ENCODE measurements at regions not wholly inside any gene's neighbourhood (a gene's known extent, or its start where the extent isn't known, plus 50 kb on each side); places are given as distances from the start of the nearest gene placed in this dataset.

GRCh38 chr6:121848523-121849255 lies 413.2 kb downstream of the GJA1 start:
- H3K27ac ChIP-seq: no peak overlapping the region
- no peaks in the 10 kb centered on the region for H3K4me1 ChIP-seq
- intact Hi-C loops (cut with DNase I; ENCODE audit: low total_unique reads): no loop called here
- H3K27me3 ChIP-seq: no peaks in the 10 kb centered on the region
- no peak overlapping the region for H3K4me3 ChIP-seq
- TF ChIP-seq EP300 (IDR thresholded peaks at IDR 0.05): no peak
- TF ChIP-seq CTCF (IDR thresholded peaks at IDR 0.05): no peak
- TF ChIP-seq POLR2A (IDR thresholded peaks at IDR 0.05): no peak
- TF ChIP-seq POLR2AphosphoS5 (IDR thresholded peaks at IDR 0.05): no peak
- WGBS, 5 donors: 63 to 72% (median 68%) methylated on average over 6 of the region's 6 CpGs
- H3K9me3 ChIP-seq: no peaks in the 10 kb centered on the region
- DNase-seq: no peak
- no peaks in the 10 kb centered on the region for H3K36me3 ChIP-seq

GRCh38 chr6:121849477-121849876 lies 414.0 kb downstream of the GJA1 start:
- TF ChIP-seq CTCF (IDR thresholded peaks at IDR 0.05) (peak in 5 of 7 experiments; percentile 12 to 50 (median 28)), POLR2A (IDR thresholded peaks at IDR 0.05) (no peak)

GRCh38 chr6:121851056-121851455 lies 415.6 kb downstream of the GJA1 start:
- 50 to 67% (median 58%) methylated on average over 2 of the region's 2 CpGs for WGBS, 5 donors
- H3K9me3 ChIP-seq: no peaks in the 10 kb centered on the region
- no peaks in the 10 kb centered on the region for H3K4me1 ChIP-seq
- H3K4me3 ChIP-seq: no peak overlapping the region
- peak in 1 of 2 donors; percentile 20 for DNase-seq
- no peaks in the 10 kb centered on the region for H3K27me3 ChIP-seq
- H3K36me3 ChIP-seq: no peaks in the 10 kb centered on the region
- intact Hi-C loops (cut with DNase I; ENCODE audit: low total_unique reads): no loop called here
- H3K27ac ChIP-seq: peak overlapping the region in 1 of 5 donors; percentile 50
- TF ChIP-seq CTCF (IDR thresholded peaks at IDR 0.05) (no peak), POLR2AphosphoS5 (IDR thresholded peaks at IDR 0.05) (peak in 1 of 3 donors; percentile 12)

More at GRCh38 chr6:121849477-121849876, 414.0 kb downstream of the GJA1 start:
- H3K9me3 ChIP-seq: no peaks in the 10 kb centered on the region
- H3K4me3 ChIP-seq: no peak overlapping the region
- H3K36me3 ChIP-seq: no peaks in the 10 kb centered on the region
- H3K27ac ChIP-seq: no peak overlapping the region
- H3K4me1 ChIP-seq: no peaks in the 10 kb centered on the region
- H3K27me3 ChIP-seq: no peaks in the 10 kb centered on the region
- DNase-seq: peak; percentile 29 to 70
- 28 to 53% (median 37%) methylated on average over 5 of the region's 5 CpGs for WGBS, 5 donors
- intact Hi-C loops (cut with DNase I; ENCODE audit: low total_unique reads): no loop called here

- WGBS, 5 donors: 56 to 73% (median 59%) methylated on average over 4 of the region's 4 CpGs
- intact Hi-C loops (cut with DNase I; ENCODE audit: low total_unique reads): no loop called here
Observed at GRCh38 chr6:121853686-121854085, 418.2 kb downstream of the GJA1 start.

More at GRCh38 chr6:121853686-121854085, 418.2 kb downstream of the GJA1 start:
- H3K9me3 ChIP-seq: no peaks in the 10 kb centered on the region
- H3K4me3 ChIP-seq: no peak overlapping the region
- H3K27ac ChIP-seq: no peak overlapping the region
- no peaks in the 10 kb centered on the region for H3K36me3 ChIP-seq
- H3K27me3 ChIP-seq: no peaks in the 10 kb centered on the region
- TF ChIP-seq CTCF (IDR thresholded peaks at IDR 0.05) (no peak), POLR2A (IDR thresholded peaks at IDR 0.05) (no peak), EP300 (IDR thresholded peaks at IDR 0.05) (no peak), POLR2AphosphoS5 (IDR thresholded peaks at IDR 0.05) (no peak)
- no peak for DNase-seq
- H3K4me1 ChIP-seq: no peaks in the 10 kb centered on the region

Data from stomach (tissue), 8 donors.